Astrocyte of the hippocampus (primary cell): ENCODE measurements at regions not wholly inside any gene's neighbourhood (a gene's known extent, or its start where the extent isn't known, plus 50 kb on each side); places are given as distances from the start of the nearest gene placed in this dataset.
A peak's percentile ranks its signal among the peaks of the same experiment; 100 is the strongest.

ENCODE experiments used
- DNase-seq: peaks from one replicate; pipeline ENCODE4 v3.0.0; 2011; ENCODE audit warnings: low read depth, low spot score

DNA sequence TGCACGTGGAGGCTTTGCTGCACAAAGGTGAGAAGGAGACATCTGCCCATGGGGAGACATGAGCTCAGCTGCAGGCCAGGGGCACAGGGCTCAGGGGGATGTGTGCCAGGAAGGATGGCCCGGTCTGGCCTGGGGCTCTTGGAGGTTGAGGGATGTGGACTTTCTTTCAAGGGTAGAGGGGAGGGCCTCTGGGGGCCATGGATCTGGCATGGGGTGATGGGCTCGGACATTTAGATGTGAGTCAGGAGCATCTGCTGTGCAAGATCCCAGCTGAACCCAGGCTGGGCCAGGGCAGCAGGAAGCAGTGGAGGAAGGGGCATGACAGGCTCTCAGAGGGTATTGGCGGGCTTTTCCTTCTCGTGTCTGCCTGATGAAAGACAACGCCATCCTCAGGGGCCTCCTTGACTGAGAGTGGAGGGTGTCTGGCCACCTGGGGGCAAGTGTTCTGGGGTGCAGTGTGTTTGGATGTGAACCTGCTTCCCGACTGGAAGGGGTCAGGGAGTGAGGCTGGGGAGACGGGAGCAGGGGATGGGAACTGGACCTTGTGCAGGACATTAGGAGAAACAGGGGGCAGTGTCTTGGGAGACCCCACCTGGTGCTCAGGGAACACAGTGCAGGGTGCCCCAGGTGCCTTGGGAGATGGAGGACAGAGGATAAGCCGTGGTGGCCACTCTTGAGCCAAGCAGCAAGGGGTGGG, 156.1 kb downstream of the ERMARD start:
- DNase-seq, result no peak

DNA sequence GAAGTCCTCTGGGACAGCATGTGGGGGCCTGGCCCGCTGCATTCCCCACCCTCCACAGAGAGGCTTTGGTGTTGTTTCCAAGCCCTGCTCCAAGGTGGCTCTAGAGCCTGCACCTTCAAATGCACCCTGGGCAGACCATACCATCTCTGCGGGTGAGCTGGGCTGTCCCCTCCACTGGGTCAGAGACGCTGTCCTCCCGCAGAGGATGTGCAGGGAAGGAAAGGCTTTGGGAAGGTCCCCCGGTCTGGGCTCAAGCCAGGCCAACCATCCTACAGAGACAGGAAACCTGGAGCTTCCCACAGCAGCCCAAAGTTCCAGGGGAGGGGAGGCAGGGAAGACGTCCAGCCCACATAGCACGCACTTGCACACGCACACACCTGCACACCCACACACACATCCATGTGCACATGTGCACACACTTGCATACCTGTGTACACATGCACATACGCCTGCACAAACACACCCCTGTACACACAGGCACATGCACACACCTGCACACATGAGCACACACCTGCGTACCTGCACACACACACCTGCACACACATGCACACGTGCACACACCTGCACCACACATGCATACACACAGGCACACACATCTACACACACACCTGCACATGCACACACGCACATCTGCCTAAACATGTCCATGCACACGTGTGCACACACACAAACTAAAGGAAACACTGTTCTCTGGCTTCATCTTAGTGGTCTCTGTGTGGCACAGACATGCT, 155.4 kb downstream of the ERMARD start:
- no peak for DNase-seq

DNA sequence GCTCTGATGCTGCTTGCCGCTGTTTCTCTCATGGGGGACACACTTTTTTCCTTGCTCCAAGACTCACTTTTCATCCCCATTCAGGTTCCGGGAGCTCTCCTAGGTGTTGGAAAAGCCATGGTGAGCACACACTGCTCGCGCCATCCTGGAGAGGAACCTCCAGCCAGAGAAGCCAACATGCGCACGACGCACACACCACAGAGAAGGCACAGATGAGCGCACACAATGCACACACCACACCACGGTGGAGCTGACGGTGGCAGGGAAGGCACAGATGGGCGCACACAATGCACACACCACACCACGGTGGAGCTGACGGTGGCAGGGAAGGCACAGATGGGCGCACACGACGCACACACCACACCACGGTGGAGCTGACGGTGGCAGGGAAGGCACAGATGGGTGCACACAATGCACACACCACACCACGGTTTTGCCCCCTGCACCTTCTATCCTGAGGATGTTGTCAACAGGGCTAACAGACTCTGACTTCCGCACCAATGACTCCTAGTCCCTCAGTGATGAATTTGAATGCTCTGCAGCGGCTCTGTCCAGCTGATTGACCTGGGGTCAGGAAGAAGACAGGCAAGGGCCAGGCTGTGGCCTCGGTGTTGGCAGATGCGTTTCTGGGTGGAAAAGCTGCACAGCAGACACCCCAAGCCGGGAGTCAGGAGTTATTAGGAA, 154.7 kb downstream of the ERMARD start:
- peak; percentile 13 for DNase-seq

DNA sequence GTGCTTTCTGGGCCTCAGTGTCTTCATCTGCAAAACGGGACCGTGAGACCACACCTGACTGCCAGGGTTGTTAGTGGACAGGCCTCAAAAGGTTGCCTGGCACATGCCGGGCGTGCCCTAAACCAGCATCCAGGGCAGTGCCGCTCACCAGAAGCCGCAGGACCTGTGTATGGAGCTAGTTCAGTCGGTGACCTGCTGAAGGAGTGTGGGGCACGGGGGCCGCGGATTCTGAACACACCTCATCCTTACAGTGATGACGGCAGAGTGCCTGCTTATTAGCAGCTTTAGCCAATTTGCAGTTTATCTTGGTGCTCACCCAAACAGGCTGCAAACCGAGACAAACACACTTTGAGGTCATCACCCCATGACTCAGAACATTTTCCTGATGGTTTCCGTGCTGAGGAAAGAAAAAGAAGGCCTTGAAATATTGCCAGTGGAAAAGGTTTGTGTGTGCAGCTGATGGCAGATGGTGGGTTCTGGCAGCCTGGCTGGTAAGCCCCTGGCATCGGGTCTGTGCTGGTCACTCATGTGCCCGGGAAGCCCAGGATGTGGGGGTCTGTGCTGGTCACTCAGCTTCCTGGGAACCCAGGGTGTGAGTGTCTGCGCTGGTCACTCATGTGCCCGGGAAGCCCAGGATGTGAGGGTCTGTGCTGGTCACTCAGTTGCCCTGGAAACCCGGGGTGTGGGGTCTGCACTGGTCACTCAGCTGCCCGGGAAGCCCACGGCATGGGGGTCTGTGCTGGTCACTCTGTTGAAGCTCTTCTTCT, 153.8 kb downstream of the ERMARD start:
- DNase-seq, result peak; percentile 95

DNA sequence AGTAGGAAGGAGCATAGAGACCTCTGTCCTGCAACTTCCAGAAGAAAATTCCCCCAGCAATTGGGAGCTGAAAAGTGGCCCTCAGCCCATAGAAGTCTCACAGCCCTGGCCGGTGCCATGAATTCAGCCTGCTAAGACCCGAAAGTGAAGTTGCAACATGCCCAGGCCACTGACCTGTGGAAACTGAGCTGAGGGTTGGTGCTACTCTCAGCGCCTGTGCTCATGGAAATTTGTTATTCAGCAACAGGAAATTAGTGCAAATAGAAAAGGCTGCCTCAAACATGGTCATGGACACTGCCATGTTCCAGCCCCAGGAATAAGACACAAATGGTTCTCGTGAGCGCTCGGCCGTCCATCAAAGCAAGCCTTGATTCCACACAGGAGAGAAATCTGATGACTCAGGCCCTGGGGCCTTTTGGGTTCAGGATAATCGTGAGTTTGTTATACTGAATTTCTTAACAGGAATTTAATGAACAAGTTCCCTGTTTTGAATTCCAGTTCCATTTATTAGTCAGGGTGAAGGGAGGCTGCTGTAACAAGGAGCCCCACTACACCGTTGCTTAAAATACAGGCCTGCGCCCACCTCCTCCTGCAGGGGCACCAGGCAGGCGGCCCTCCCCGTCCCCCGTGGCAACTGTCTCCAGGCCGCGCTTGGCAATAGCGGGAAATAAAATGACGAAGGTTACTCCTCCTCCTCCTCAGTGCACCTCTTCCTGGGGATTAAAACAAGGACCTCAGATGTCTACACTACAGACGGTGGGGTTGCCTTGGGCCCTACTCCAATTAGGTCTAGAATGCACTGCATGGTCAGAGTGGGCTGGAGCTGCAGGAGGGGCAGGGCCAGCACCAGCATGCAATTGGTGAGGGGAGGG, 152.9 kb downstream of the ERMARD start:
- DNase-seq, result peak; percentile 28

DNA sequence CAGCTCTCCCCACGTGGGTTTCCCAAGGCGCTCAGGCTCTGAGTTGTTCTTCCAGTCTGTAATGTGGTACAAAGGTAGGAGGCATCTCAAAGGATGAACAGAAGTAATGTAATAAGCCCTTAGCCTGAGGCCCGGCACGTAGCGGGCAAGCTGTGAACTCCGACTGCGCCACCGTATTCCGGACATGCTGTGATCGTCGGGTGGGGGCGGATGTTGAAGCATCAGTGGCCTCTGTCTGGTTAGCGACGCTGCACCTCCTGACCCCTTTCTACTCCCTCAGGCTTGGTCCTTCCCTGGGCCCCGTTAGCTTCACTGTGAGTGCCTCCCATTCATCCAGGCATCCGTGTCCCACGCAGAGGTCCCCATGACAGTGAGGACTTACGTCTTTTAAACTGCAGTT, 151.7 kb downstream of the ERMARD start:
- no peak for DNase-seq

DNA sequence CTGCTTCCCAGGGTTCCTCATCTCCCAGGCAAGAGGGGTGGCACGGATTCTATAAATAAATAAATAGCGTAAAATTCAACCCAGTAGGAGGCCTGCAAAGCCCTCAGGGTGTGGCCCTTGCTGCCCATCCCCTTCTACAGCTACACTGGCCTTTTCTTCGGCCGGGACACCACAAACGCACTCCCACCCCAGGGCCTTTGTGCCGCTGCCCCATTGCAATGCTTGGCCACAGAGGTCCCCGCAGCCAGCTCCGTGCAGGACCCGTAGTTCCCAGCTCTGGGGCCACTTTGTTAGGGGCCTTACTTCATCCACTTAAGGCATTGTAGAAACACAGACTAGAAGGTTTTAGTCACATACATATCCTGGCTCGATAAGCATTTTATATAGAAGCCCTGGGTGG, 151.2 kb downstream of the ERMARD start:
- DNase-seq, result no peak

DNA sequence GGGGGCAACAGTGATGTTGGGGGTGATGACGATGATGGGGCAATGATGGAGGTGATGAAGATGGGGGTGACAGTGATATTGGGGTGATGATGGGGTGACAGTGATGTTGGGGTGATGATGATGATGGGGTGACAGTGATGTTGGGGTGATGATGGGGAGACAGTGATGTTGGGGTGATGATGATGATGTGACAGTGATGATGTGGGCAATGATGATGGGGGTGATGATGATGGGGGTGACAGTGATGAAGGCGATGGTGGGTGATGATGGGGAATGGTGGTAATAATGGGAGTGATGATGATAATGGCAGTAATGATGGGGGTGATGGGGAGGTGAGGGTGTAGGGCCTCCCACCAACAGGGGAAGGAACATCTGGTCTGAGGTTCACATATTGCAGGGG, 150.6 kb downstream of the ERMARD start:
- DNase-seq, result no peak

DNA sequence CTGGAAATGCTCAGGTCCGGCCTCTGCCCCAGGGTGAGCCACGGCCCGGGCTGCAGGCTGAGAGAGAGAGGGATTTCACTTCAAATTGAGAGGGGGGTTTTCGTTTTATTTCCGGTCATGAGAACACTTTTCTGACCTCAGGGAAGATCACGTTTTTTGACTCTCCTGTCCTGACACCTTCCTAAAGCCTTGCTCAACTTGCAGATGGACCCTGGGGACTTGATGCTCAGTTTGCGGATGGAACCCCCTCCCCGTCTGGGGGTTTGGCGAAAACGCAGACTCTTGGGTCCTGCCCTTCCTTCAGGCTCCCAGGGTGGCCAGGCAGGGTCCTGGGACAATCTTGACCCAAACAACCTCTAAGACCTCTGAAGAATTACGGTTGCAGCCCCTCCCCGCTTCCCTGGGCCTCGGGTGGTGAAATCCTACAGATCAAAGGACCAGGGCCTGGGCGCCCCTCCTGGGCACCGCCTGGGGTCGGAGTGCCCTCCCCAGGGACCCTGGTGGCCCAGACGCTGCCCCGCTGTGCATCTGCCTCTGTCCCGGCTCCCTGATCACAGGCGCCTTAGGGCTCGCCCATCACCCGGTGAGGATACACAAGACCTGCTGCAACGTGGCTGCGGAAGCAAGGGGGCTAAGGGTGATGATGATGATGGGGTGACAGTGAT, 148.2 kb downstream of the ERMARD start:
- DNase-seq, result no peak

DNA sequence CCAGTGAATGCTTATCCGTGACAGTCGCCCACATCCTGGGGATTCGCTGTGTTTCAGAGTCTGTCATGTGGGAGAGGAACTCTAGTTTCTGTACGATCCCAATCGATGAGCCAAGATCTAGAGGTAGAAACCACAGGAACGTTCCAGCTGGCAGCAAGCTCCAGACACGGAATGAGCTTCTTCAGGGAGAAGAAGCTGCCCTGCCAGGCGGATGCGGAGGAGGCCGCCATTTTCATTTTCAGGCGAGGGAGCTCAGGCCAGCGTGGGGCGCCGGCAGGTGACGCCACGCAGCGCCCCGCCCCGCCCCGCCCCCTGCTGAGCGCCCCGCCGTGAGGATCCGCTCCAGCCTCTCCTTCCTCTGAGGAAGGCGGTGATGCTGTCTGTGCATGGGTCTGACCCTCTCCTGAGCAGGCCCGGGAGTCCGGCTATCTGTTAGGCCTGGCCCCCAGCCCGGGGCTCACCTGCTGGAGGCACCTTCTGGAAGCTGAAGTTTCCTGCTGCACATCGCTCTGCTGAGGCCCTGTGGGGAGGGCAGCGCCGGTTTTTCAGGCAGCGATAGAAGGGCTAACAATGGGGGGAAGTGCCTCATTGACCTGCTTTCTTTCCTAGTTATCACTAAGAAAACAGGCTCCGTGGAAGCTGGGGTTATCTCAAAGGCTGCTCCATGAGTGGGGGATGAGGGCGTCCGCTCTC, 147.5 kb downstream of the ERMARD start:
- DNase-seq, result no peak

DNA sequence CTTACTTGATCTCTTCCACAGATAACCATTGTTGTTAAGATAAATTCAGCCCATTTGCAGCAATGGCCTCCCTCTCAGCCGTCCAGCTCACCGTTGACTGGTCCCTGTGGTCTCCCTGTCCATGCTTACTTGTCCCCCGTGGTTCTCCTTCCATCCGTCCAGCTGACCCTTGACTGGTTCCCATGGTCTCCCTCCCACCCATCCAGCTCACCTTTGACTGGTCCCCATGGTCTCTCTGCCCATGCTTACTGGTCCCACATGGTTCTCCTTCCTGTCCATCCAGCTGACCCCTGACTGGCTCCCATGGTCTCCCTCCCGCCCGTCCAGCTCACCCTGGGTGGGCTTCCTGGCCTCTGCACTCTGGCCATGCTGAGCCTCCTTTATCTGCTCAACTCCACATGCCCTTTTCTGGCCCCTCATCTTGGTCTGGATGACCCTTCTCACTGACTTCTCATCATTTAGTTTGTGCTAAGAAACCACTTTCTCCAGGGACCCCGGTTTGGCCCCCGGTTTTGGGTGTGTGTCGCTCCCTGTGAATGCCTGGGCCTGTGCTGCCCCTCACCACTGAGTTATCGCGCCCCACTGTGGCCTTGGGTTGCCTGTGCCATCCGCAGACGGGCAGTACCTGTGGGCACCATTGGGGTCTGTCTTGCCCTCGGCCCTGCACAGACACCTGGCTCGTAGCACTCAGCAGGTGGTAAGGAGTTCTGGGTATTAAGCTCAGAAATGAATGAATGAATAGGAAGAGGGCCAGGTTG, 146.4 kb downstream of the ERMARD start:
- DNase-seq, result no peak

DNA sequence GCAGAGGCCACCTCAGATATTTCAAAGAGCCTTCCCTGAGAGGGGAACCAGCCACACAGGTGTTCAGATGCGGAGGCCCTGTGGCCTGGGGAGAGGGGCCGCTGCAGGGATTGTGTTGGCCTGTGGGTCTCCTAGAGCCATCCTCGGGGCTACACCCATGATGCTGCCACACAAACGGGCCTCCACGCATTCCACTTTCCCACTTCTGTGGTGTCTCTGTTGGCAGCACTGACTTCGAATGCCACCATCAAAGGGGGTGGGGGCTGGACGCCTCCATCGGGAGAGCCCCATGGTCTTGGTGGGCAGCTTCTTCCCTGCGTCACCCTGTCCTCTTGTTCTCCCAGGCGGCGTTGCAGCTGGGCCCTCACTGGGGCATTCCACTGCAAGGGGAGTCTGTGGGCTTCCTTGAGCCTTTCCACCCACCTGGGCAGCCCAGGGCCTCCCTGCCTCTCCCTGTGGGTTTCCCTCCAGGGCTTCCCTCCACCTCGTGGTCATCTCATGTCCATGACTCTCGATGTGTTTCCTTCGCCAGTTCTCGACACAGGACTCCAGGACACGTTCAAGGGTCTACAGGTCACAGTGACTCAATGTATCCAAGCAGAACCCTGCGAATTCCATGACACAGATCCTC, 145.5 kb downstream of the ERMARD start:
- no peak for DNase-seq

DNA sequence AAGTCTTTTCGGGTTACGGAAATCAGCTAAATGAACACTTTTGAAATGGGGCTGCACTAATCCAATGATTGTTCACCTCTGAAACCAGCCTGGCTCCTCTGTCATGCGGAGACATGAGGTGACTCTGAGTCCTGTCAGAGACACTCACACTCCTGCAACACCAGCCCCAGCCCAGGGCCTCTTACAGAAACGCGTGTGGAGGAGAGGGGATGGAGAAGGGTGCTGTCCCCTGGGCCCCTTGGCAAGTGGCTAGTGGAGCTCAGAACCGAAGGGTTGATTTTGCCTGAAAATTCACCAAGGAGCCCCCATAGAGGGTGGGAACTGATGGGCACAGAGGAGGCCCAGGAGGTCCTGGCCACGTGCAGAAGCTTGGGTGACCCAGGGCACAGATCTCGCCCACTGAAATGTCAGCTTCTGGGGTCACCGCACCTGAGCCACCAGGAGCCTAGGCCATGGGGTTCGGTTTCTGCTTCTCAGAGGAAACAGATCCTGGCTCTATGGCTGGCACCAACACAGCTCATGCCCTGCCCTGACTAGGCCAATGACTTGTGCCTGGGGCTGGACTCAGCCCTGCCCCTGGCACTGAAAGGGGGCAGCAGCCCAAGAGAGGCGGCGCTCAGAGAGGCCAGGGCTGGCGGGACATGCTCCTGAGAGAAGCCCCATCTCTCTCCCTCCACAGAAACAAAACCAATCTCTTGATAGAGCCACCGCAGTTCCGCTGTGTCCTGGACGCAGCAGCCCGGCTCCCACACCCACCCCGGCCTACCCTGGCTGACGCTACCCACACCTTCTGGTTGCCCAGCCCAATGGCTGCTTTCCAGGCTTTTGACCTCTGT, 144.7 kb downstream of the ERMARD start:
- no peak for DNase-seq

DNA sequence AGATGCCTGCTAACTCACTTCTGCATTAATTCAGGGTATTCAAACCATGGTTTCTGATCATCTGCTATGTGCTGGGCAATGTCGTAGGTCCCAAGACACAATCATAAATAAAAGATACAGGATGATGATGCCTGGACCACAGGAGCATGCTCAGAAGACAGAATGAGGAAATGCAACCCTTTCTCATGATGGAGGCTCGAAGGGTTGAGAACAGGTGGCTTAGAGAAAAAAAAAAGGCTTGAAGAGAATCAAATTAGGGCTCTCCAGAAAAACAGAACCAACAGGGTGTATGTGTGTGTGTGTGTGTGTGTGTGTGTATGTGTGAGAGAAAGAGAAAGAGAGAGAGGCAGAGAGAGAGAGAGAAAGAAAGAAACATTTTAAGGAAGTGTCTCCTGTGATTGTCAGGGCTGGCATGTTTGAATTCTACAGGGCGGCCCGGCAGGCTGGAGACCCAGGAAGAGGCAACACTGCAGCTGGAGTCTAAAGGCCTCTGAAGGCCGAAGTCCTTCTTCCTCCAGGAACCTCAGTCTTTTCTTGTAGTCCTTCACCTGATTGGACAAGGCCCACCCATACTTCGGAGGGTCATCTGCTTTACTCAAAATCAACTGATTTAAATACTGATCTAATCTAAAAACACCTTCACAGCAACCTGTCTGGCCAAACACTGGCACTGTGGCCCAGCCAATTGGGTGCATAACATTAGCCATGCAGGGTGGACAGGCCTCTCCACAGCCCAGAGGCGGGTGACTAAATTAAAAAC, 143.8 kb downstream of the ERMARD start:
- DNase-seq, result no peak

DNA sequence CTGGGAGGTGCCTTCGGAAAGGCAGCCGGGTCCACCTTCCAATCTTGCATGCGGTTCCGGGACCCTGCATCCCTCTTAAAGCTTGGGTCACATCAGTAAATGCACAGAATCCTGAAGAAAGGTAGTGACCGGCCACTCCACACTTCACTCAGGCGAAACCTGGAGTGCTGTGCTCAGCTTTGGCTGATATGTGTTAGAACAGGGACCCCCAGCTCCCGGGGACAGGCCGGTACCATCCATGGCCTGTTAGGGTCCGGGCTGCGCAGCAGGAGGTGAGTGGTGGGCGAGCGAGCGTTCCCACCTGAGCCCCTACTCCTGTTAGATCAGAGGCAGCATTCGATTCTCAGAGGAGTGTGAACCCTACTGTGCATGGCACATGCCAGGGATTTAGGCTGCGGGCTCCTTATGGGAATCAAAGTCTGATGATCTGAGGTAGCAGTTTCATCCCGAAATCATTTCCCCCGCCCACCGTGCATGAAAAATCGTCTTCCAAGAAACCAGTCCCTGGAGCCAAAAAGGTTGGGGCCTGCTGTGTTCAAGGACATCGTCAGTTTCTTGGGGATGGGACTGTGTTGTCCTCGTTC, 143.0 kb downstream of the ERMARD start:
- no peak for DNase-seq

DNA sequence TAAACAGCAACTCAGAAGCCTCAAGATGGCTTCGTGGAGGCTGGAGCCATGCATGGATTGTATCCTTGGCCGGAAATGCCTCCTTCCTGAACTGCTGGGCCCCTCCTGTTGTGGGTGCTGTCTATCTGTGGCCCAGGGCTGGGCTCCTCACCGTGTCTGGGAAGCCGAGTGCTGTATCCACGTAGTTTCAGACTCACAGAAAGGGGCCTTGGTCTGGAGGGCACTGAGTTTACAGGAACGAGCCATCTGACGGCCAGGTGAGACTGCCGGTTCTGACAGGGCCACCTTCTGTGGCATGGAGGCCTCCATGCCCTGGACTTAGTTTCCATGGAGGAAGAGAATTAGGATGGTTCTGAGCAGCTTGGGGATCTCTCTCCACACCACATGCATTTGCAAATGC, 142.2 kb downstream of the ERMARD start:
- DNase-seq, result no peak

DNA sequence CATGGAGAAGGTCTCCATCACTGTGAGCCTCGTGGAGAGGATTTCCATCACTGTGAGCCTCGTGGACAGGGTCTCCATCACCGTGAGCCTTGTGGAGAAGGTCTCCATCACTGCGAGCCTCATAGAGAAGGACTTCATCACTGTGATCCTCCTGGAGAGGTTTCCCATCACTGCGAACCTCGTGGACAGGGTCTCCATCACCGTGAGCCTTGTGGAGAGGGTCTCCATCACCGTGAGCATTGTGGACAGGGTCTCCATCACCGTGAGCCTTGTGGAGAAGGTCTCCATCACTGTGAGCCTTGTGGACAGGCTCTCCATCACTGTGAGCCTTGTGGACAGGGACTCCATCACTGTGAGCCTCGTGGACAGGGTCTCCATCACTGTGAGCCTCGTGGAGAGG, 140.4 kb downstream of the ERMARD start:
- DNase-seq, result no peak
